ENCODE measurements at regions not wholly inside any gene's neighbourhood (a gene's known extent, or its start where the extent isn't known, plus 50 kb on each side); places are given as distances from the start of the nearest gene placed in this dataset.

DNA sequence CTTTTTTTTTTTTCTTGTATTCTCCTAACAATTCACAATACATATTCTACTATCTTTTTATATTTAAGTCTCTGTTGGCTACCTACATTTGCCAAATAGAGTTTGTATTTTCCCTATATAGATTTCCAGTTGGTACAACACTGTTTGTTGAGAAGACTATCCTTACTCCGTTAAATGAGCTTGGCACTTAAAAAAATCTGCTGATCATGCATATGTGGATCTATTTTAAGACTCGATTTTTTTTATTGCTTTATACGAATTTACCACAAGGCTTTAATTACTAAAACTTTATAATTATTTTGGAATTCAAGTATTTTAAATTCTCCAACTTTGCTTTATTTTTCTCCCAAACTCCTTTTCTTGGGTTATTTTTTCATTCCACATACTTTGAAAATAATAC, 855.6 kb downstream of the C6orf118 start:
- DNase-seq (ENCODE audit: low spot score): no peak

DNA sequence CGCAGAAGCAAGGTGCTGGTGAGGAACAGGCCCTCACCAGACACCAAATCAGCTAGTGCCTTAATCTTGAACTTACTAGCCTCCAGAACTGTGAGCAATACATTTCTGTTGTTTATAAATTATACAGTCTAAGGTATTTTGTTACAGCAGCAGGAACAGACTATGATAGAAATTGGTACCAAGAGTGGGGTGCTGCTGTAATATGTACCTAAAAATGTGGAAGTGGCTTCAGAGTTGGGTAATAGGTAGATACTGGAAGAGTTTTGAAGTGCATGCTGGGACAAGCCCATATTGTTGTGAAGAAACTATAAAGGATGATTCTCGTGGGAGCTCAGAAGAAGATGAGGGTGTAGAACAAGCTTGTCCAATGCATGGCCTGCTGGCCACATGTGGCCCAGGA, 866.8 kb downstream of the C6orf118 start:
- DNase-seq (ENCODE audit: low spot score): no peak

DNA sequence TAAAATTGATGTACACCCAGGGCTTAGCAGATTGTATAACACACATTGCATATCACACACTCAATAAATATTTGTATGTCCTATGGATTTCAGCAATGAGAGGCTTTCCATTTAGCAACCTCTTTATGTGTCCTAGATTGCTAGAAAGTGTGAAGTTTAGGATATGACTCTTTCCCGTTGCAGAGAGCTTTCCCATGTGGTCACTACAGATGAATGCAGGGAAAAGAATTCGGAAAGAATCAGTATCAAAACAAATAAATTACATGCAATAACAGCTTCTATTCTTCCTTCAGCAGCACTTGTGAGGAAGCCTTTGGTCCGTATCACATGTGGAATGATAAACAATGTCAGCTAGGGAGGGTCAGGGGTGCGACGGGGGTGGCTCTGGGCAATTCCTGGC, 870.1 kb downstream of the C6orf118 start:
- no peak for DNase-seq (ENCODE audit: low spot score)

DNA sequence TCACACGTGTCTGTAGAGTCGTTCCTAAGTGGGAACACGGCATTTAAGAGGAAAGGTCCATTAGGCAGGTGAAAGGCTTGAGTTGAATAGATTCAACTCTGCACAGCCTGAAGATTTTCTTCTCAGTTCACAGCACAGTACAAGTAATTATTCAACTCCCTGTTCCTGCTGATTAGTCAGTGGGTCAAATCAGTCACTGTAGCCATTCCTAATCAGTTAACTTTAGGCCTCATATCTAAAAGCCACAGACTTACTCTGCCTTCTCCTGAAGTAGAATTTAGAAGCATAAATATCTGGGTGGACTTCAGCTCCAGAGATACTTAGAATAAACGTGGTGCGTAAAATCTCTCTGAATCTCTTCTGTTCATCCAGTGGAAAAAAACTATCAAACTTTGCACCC, 872.4 kb downstream of the C6orf118 start:
- no peak for DNase-seq (ENCODE audit: low spot score)

DNA sequence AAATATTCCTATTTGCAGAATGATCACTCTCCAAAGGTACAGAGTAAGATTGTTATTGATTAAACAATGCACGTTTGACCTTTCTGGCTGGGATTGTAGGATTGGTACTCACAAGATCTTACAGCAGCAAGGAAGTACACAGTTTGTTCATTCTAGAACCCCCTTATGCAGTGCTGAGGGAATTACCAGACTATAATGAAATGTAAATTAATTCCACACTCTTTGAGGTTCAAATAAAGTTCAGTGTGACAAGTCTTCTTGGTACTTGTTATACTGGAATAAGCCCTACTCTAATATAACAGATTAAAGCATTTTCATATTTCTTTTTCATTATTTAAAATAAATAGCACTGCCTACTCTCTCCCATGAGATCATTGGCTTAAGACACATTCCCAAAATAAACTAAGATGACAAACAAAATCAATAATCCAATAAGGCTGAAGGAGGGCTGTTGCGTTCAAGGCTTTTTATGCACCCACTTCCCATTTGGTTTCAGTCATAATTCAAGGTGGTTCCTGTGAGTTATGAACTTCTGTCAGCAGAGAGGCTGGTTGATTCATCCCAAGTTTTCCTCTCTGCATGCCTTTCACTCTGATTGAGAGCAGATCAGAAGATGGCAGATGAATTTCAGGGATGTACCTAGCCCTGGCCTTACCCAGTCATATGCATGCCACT, 881.5 kb downstream of the C6orf118 start:
- no peak for DNase-seq (ENCODE audit: low spot score)

DNA sequence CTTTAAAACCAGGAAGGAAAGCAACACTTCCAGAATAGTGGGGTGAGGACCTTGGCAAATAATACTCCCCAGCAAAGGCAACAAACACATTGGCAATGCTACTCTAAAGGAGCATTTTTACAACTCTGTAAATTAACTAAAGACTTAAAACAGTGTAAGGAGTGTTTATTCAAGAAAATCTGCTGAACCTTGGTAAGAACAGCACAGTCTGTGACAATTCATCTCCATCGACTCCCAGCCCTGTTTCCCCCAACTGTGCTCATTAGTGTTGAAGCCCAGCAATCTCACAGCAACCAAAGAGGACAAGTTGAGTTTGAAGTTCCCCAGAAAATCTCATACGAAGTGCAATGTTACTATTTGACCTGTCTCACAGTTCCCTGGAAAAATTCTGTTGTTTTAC, 884.9 kb downstream of the C6orf118 start:
- DNase-seq (ENCODE audit: low spot score): no peak

DNA sequence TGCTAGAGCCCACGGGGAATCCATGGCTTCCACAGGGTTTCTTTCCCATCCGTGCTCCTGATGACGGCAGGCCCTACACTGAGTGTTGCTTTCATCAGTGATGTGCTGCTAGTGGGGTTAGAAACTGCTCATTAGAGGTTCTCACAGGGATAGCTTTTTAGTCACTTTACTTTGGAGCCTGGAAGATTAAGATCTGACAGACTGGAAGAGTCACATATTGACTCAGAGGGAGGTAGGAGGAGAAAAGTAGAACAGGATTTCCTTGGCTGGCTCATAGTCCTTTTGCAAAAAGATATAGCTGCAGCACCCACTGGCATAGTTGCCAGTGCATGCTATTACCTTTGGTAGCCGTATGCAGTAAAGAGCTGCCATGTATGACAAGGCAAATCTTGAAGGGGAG, 890.3 kb downstream of the C6orf118 start:
- no peak for DNase-seq (ENCODE audit: low spot score)

DNA sequence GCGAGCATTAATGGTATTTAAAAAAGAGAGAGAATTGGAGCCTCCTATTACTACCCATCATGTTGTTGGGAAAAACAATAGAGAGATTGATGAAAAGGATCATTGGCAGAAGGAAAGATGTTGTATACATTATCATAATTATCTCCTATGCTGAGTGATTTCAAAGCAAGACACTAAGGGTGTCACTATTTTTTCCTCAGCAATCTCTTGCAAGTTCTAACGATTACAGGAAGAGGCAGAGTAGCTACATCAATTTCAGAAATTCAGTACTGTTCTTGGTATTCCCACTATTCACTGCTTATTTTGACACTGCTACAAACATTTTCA, 891.2 kb downstream of the C6orf118 start:
- DNase-seq (ENCODE audit: low spot score): no peak

DNA sequence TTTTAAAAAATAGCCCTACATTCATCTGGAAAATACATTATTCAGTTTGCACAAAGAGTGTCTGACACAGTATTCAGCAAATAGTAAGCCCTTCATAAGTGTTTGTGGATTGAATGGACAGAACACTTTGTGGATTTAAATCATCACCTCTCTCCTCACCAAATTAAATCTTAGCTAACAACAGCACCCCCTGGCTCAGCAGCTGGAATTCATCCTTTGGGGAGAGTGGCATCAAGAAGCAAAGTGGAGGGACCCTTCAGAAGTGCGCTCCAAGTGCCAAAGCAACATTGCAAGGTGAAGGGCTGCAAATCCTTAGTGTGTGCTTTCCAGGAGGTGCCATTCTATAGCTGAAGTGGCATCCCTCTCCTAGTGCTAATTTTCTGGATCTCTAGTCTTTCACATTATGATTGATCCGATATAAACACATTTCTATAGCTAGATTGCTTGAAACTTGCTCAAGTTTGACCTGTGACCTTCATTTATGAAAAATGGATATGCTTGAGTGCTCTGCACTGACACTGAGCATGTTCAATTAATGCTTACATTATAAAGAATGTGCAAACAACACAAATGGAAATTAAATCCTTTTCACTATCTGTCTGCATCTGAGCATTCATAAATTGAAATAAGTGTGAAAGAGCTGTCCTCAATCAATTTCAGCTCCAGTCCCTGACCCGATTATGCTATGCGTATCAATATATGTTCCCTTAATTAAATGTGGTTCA, 891.7 kb downstream of the C6orf118 start:
- DNase-seq (ENCODE audit: low spot score): no peak

DNA sequence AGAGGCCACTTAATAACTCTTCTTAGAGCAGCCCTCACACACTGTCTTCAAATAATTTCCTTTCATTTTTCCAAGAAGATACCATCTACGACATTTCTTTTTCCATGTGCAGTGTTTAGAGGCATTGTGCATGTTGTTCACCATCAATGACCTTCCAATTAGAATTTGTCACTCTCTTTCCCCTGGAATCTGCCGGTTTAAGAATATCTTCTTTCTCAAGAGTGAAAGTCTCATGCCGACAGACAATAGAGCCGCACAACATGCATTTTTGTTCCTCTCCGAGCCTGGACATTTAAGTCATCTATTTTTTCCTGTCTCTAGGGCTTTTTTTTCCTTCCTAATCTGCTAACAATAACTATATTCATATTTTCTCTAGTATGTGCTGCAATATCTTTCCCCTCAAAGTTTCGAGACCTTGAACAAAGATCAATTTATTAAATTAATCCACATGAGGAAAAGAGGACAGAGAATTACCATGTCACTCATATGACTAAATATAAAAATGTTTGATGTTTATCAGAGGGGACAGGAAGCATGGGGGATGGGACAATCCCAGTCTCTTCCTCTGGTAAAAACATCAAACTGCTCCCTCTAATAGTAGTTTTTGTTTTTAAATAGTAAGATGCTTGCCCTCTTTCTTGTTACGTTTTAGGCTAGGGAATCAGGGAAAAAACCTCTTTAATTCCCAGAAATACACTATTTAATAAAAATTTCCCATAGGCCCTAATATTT, 893.4 kb downstream of the C6orf118 start:
- DNase-seq (ENCODE audit: low spot score): no peak

DNA sequence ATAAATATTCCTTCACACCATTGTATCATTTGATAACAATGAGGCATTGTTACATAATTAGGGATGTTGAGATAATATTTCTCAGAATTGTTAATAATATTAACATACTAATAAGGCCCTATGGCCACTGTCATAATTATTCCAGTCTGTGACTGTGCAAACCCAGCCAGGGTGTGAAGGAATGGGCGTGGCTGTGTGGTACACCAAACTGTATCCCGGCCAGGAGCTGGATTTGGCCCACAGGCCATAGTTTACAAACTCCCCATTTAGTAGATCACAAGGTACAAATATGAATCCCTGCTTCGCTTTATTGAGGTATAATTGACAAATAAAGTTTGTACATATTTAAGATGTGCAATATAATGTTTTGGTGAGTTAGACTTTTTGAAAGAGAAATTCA, 894.7 kb downstream of the C6orf118 start:
- no peak for DNase-seq (ENCODE audit: low spot score)

DNA sequence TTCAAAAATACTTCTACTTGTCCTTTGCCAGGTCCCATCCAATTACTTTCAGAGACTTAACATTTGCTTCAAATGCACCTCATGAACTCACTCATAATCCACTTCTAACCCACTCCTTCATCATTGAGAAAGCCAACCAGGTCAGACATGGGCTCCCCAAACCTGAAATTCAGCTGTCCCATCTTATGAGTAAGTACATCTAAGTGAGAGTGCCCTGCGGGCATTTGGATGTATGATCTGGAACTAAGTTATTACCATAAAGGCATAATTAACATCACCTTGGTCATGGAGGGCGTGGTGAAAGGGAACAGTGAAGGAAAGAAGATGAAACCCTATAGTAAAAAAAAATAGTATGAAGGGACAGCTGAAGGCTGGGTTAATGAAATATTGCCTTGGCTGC, 896.8 kb downstream of the C6orf118 start:
- no peak for DNase-seq (ENCODE audit: low spot score)

DNA sequence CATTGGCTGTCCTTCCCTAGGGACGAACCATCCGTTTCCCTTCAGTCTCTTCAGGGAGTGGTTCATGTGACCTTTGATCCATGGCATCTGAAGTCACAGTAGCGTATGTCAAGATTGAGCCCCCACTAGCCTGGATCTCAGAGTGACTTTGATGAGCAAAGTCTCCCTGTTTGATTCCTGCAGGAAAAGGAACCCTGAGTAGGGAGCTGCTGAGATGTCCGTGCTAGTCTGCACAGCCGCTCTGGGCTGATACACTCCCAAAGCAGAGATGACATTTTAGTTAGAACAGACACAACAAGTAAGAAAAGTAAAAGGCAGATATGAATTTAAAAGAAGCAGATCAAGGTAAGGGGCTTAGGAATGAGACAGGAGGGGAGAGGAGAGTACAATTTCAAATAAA, 899.4 kb downstream of the C6orf118 start:
- no peak for DNase-seq (ENCODE audit: low spot score)

DNA sequence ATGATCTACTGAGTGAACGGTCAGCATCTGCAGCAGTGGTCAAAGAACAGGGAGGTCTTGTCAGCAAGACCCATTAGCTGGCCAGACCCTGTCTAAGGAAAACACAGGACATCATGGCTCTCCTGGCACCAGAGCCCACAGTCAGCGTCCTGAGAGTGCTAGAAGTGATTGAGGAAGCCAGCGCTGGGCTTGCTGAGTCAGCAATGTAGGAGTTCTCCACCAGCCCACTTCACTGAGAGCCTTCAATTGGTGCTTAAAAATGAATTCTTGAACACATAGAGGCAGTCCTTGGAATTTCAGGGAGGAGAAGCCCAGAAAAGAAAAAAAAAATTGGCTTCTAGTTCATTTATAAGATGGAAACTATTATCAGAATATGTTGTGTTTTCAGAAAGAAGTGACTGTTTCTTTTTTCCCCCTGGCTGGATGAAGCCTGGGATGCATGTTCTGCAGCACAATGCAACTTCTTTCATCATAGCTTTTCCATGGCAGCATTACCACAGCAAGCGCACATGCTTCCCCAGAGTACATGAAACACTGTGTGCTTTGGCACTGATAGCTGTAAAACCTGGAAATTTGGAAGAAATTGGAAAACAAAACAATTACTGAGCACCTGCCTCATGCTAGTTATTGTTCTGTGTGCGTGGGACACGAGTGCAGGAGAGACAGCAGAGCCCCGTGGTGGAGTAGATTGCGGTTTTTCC, 899.9 kb downstream of the C6orf118 start:
- DNase-seq (ENCODE audit: low spot score): no peak

DNA sequence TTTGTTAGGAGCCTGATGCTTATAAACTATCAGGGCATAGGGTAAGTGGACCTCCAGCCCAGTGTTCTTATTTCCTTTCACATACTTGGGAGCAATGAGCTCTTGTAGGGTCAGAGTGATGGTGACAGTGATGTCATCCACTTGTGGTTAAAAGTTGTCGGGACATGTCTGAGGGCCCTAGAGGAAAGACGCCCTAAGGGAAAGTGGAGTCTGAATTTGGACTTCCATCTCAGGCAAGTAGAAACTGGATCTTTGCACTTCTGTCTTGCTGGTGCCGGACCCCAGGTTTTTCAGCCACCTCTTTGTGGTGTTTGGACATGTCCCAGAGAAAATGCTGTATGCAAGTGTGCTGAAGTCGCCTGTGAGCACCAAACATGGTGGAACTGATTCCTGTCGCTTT, 900.5 kb downstream of the C6orf118 start:
- no peak for DNase-seq (ENCODE audit: low spot score)

DNA sequence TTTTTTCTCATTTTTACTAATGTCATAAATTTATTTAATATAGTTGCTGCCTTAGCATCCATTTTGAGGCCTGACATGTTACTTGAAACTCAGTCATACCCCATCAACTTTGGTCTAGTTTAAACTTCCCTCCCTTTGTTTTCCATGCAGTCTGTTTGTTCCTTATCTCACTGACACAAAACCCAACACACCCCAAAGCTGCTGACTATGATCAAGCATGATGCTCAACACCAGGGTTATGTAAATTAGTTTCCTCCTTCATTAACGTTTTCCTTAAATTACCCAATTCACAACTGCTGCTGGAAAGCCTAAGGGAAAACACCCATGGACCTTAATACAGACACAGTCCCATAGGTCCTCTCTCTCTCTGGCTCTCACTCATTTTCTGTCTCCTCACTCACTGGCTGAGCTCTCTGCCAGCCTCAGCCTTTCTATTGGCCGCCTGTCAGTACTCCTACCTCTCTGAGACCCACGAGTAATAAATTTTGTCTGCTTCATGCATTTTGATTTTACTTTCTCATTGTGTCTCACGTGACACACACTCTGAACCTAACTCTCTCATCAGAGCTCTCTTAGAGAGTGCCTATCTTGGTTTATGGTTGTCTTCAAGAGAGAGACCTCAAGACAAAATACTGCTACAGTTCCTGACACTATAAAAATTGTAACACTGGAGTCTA, 904.5 kb downstream of the C6orf118 start:
- DNase-seq (ENCODE audit: low spot score): no peak

DNA sequence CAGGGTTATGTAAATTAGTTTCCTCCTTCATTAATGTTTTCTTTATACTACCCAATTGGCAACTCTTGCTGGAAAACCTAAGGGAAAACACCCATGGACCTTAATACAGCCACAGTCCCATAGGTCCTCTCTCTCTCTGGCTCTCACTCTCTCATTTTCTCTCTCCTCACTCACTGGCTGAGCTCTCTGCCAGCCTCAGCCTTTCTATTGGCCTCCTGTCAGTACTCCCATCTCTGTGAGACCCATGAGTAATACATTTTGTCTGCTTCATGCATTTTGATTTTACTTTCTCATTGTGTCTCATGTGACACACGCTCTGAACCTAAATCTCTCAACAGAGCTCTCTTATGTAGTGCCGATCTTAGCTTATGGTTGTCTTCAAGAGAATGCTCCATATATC, 907.5 kb downstream of the C6orf118 start:
- no peak for DNase-seq (ENCODE audit: low spot score)

DNA sequence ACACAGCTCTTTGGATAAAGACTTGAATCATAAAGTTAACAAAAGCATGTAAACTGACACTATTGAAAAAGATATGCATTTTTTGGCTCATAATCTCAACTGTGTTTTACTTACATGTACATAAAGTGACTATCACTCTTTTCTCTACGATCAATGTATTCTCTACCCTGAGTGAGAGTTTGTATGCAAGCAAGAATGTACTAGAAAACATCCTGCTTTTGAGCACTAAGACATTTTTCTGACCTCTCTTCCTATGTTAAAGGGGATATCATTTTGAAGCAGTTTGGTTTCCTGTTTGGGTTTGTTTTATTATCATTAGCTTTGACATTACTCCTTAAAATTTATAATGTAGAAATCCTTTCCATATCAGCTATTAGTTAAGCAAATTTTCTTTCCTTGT, 910.8 kb downstream of the C6orf118 start:
- no peak for DNase-seq (ENCODE audit: low spot score)

DNA sequence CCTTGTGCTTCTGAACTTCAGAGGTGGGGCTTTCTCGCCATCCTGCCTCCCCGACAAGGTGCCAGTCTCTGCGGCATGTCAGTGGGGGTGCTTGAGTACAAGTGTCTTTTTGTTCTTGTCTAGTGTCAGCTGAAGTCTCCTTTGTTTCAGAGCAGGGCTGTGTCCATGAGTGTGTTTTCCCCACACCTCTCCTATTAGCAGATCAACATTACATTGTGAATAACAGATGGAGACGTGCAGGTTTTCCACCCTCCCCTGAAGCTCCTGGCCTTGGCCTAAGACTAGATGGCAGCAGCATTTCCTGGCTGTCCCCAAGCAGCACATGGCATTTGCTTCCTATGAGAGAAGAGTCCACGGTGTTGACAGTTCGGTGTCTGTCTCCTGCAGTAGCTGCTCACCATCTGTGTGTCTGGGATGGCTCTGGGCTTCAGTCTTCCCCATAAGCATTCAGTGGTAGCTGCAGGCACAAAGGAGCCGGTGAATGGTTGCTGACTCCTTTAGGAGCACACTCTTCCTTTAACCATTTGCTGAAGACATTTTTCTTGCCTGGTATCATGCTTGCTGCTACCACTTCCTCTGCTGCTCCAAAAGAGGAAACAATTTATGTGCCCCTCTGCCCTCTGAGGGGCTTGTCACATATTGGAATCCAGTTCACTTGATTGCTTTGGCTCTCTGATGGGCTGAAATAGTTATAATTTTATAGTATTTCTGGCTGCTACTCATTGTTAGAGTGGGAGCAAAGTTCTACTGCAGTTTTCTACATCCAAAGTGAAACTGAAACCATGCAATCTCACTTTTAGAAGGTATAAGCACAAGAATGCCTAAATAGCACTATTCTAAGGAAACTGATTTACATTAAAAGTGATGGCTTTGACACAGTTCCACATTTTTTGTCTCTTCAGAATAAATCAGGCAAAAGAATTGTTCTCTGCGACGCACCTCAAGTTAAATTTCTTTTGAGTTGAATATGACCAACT, 913.0 kb downstream of the C6orf118 start:
- DNase-seq (ENCODE audit: low spot score): no peak

DNA sequence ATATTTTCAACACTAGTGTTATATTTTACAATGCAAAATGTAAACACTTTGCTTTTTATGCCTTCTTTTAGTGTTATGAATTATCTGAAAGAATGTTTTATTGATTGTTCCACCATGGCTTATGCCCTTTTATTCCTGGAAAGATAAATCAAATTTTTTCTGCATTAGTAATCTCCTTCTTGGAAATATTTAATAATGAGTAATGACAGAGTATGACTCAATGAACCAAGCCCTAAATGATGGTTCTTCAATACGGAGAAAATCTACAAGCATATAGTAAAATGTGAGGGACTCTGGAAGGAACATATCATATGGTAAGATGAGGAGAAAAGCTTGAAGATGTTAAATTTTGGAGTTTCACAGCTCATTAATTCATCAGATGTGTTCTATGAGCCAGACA, 929.6 kb downstream of the C6orf118 start:
- no peak for DNase-seq (ENCODE audit: low spot score)

DNA sequence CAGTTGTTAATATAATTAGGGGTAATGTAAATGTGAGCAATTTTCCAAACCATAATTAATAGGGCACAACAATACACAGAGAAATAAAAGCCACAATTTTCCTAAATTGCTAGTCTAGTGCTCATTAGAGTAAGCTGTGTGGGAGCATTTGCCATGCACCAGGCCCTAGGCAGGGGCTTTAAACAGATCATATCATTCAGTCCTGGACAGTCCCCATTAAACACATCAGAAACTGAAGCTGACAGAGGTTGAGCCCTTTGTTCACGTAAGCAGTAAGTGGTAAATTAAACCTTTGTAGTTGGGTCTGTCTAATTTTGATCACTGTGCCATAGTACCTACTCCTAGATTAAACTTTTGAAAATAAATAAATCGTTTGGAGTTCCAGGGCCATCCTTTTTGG, 931.1 kb downstream of the C6orf118 start:
- DNase-seq (ENCODE audit: low spot score): no peak
